ENCODE measurements at regions not wholly inside any gene's neighbourhood (a gene's known extent, or its start where the extent isn't known, plus 50 kb on each side); places are given as distances from the start of the nearest gene placed in this dataset.

GRCh38 chr5:130875656-130876055 lies 289.4 kb downstream of the HINT1 start:
- TF ChIP-seq EZH2 (IDR thresholded peaks at IDR 0.05) (no peak), POLR2AphosphoS5 (IDR thresholded peaks at IDR 0.05; ENCODE audit: borderline replicate concordance, low read depth, low read length) (no peak), FOXP2 (optimal IDR thresholded peaks at IDR 0.05; ENCODE audit: control extremely low read depth, extremely low read length, insufficient read depth) (no peak)
